ENCODE measurements at regions not wholly inside any gene's neighbourhood (a gene's known extent, or its start where the extent isn't known, plus 50 kb on each side); places are given as distances from the start of the nearest gene placed in this dataset.

DNA sequence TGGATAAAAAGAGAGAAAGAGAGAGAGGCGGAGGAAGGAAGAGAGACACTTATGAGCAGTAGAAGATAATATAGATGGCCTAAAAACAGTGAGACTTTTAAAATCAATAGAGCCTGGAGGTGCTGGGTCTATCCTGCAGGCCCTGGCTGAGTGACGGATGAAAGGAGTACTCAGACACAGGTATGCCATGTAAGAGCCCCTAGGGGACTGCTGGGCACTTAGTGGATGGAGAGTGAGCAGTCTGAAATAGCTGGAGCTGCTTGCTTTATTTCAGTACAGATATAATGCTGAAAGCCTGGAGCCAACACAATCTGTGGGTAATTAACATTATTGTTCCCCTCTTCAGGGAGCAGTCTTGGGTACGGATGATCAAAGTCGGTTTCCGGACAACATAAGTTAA lies 578.6 kb downstream of the SPOCK3 start:
- TF ChIP-seq, protein P1, sequence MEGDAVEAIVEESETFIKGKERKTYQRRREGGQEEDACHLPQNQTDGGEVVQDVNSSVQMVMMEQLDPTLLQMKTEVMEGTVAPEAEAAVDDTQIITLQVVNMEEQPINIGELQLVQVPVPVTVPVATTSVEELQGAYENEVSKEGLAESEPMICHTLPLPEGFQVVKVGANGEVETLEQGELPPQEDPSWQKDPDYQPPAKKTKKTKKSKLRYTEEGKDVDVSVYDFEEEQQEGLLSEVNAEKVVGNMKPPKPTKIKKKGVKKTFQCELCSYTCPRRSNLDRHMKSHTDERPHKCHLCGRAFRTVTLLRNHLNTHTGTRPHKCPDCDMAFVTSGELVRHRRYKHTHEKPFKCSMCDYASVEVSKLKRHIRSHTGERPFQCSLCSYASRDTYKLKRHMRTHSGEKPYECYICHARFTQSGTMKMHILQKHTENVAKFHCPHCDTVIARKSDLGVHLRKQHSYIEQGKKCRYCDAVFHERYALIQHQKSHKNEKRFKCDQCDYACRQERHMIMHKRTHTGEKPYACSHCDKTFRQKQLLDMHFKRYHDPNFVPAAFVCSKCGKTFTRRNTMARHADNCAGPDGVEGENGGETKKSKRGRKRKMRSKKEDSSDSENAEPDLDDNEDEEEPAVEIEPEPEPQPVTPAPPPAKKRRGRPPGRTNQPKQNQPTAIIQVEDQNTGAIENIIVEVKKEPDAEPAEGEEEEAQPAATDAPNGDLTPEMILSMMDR (IDR thresholded peaks at IDR 0.05 in 2 of 3, conservative IDR thresholded peaks at IDR 0.05 in 1 of 3; ENCODE audit: borderline replicate concordance in 1 of 3, insufficient read depth in 1 of 3, low read depth in 2 of 3, low read length in 2 of 3) = no peak
- TF ChIP-seq FOSL1 (IDR thresholded peaks at IDR 0.05; ENCODE audit: low read depth) = no peak
- no peak for TF ChIP-seq EZH2phosphoT487 (IDR thresholded peaks at IDR 0.05; ENCODE audit: borderline replicate concordance)
- TF ChIP-seq POLR2A (IDR thresholded peaks at IDR 0.05; ENCODE audit: borderline replicate concordance, extremely low read depth, insufficient read depth, insufficient read length) = no peak
- no peak for TF ChIP-seq ZFX (IDR thresholded peaks at IDR 0.05)
- no peak for TF ChIP-seq EZH2 (IDR thresholded peaks at IDR 0.05)
- TF ChIP-seq SRF (IDR thresholded peaks at IDR 0.05; ENCODE audit: low read depth) = no peak
- no peak for TF ChIP-seq SP1 (IDR thresholded peaks at IDR 0.05; ENCODE audit: low read depth)
- TF ChIP-seq SIN3A (IDR thresholded peaks at IDR 0.05; ENCODE audit: low read depth) = no peak
- no peak for TF ChIP-seq POLR2AphosphoS5 (IDR thresholded peaks at IDR 0.05; ENCODE audit: low read depth, low read length)
- TF ChIP-seq, protein P2, sequence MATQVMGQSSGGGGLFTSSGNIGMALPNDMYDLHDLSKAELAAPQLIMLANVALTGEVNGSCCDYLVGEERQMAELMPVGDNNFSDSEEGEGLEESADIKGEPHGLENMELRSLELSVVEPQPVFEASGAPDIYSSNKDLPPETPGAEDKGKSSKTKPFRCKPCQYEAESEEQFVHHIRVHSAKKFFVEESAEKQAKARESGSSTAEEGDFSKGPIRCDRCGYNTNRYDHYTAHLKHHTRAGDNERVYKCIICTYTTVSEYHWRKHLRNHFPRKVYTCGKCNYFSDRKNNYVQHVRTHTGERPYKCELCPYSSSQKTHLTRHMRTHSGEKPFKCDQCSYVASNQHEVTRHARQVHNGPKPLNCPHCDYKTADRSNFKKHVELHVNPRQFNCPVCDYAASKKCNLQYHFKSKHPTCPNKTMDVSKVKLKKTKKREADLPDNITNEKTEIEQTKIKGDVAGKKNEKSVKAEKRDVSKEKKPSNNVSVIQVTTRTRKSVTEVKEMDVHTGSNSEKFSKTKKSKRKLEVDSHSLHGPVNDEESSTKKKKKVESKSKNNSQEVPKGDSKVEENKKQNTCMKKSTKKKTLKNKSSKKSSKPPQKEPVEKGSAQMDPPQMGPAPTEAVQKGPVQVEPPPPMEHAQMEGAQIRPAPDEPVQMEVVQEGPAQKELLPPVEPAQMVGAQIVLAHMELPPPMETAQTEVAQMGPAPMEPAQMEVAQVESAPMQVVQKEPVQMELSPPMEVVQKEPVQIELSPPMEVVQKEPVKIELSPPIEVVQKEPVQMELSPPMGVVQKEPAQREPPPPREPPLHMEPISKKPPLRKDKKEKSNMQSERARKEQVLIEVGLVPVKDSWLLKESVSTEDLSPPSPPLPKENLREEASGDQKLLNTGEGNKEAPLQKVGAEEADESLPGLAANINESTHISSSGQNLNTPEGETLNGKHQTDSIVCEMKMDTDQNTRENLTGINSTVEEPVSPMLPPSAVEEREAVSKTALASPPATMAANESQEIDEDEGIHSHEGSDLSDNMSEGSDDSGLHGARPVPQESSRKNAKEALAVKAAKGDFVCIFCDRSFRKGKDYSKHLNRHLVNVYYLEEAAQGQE (IDR thresholded peaks at IDR 0.05; ENCODE audit: low read depth) = no peak
- TF ChIP-seq ATF3 (IDR thresholded peaks at IDR 0.05) = no peak
- no peak for TF ChIP-seq TCF7L2 (IDR thresholded peaks at IDR 0.05; ENCODE audit: borderline replicate concordance, extremely low read depth, insufficient read depth, insufficient read length)

Measured in HCT116 (cell line).